ENCODE measurements at regions not wholly inside any gene's neighbourhood (a gene's known extent, or its start where the extent isn't known, plus 50 kb on each side); places are given as distances from the start of the nearest gene placed in this dataset.

GRCh38 chr3:162842549-162843216 lies 1346.1 kb downstream of the OTOL1 start:
- Mint-ChIP-seq H3K4me1 (no peaks in the 10 kb centered on the region), H3K9me3 (no peaks in the 10 kb centered on the region), H3K27ac (no peak overlapping the region), H3K27me3 (ENCODE audit: low read depth) (no peaks in the 10 kb centered on the region), H3K36me3 (ENCODE audit: low read depth) (no peaks in the 10 kb centered on the region), H3K4me3 (no peak overlapping the region)
- TF ChIP-seq CTCF (IDR thresholded peaks at IDR 0.05; ENCODE audit: unreplicated experiment in 3 of 3): no peak

- no peak for TF ChIP-seq CTCF (IDR thresholded peaks at IDR 0.05; ENCODE audit: unreplicated experiment in 3 of 3)
- Mint-ChIP-seq H3K4me1 (no peaks in the 10 kb centered on the region), H3K27me3 (ENCODE audit: low read depth) (no peaks in the 10 kb centered on the region), H3K36me3 (ENCODE audit: low read depth) (no peaks in the 10 kb centered on the region), H3K4me3 (no peak overlapping the region), H3K27ac (no peak overlapping the region), H3K9me3 (no peaks in the 10 kb centered on the region)
These were observed 1349.3 kb downstream of the OTOL1 start for GRCh38 chr3:162845918-162846317.

- no peaks in the 10 kb centered on the region for H3K9me3 Mint-ChIP-seq
- no peak overlapping the region for H3K27ac Mint-ChIP-seq
- no peaks in the 10 kb centered on the region for H3K4me1 Mint-ChIP-seq
- no peaks in the 10 kb centered on the region for H3K27me3 Mint-ChIP-seq (ENCODE audit: low read depth)
- no peak for TF ChIP-seq CTCF (IDR thresholded peaks at IDR 0.05; ENCODE audit: unreplicated experiment in 3 of 3)
- no peak overlapping the region for H3K4me3 Mint-ChIP-seq
- no peaks in the 10 kb centered on the region for H3K36me3 Mint-ChIP-seq (ENCODE audit: low read depth)
These were observed 1350.9 kb downstream of the OTOL1 start for GRCh38 chr3:162847511-162847910.

- no peak for TF ChIP-seq CTCF (IDR thresholded peaks at IDR 0.05; ENCODE audit: unreplicated experiment in 3 of 3)
- H3K9me3 Mint-ChIP-seq: no peaks in the 10 kb centered on the region
- no peaks in the 10 kb centered on the region for H3K27me3 Mint-ChIP-seq (ENCODE audit: low read depth)
- H3K4me3 Mint-ChIP-seq: no peak overlapping the region
- H3K36me3 Mint-ChIP-seq (ENCODE audit: low read depth): no peaks in the 10 kb centered on the region
- H3K27ac Mint-ChIP-seq: no peak overlapping the region
- H3K4me1 Mint-ChIP-seq: no peaks in the 10 kb centered on the region
These were observed 1367.0 kb downstream of the OTOL1 start for GRCh38 chr3:162863579-162863978.

- no peaks in the 10 kb centered on the region for H3K27me3 Mint-ChIP-seq (ENCODE audit: low read depth)
- H3K4me1 Mint-ChIP-seq: no peaks in the 10 kb centered on the region
- TF ChIP-seq CTCF (IDR thresholded peaks at IDR 0.05; ENCODE audit: unreplicated experiment in 3 of 3): no peak
- H3K9me3 Mint-ChIP-seq: peaks cover 3% of the 10 kb centered on the region
- H3K36me3 Mint-ChIP-seq (ENCODE audit: low read depth): no peaks in the 10 kb centered on the region
- H3K27ac Mint-ChIP-seq: no peak overlapping the region
- H3K4me3 Mint-ChIP-seq: no peak overlapping the region
These were observed 1368.9 kb downstream of the OTOL1 start for GRCh38 chr3:162865466-162865865.

GRCh38 chr3:162879021-162879562 lies 1382.5 kb downstream of the OTOL1 start:
- no peak overlapping the region for H3K4me3 Mint-ChIP-seq
- H3K4me1 Mint-ChIP-seq: peaks cover 6% of the 10 kb centered on the region
- no peaks in the 10 kb centered on the region for H3K36me3 Mint-ChIP-seq (ENCODE audit: low read depth)
- no peak for TF ChIP-seq CTCF (IDR thresholded peaks at IDR 0.05; ENCODE audit: unreplicated experiment in 3 of 3)
- H3K27ac Mint-ChIP-seq: no peak overlapping the region
- H3K27me3 Mint-ChIP-seq (ENCODE audit: low read depth): no peaks in the 10 kb centered on the region
- no peaks in the 10 kb centered on the region for H3K9me3 Mint-ChIP-seq

Measured in nephron (organoid).